ENCODE measurements at regions not wholly inside any gene's neighbourhood (a gene's known extent, or its start where the extent isn't known, plus 50 kb on each side); places are given as distances from the start of the nearest gene placed in this dataset.

GRCh38 chr10:4216726-4217125, 431.7 kb upstream of the KLF6 start:
- no peak for TF ChIP-seq EZH2phosphoT487 (IDR thresholded peaks at IDR 0.05; ENCODE audit: insufficient read depth, low read depth)
- TF ChIP-seq EZH2 (IDR thresholded peaks at IDR 0.05; ENCODE audit: insufficient read depth, poor library complexity, severe bottlenecking), result no peak
